ENCODE measurements at regions not wholly inside any gene's neighbourhood (a gene's known extent, or its start where the extent isn't known, plus 50 kb on each side); places are given as distances from the start of the nearest gene placed in this dataset.
"Not testable (repeated sequence)": the region's sequence is repeated elsewhere in the genome, so short reads cannot be mapped to it uniquely, and the experiment has no call there.

GRCh38 chr10:62671104-62671503 lies 133.4 kb upstream of the ADO start:
- Mint-ChIP-seq H3K27ac (no peak overlapping the region), H3K36me3 (no peaks in the 10 kb centered on the region), H3K9me3 (peaks cover 0 to 3% (median 0%) of the 10 kb centered on the region in 3 donors), H3K27me3 (no peaks in the 10 kb centered on the region), H3K4me1 (peaks cover 0 to 1% (median 0%) of the 10 kb centered on the region in 3 donors), H3K4me3 (no peak overlapping the region)

DNA sequence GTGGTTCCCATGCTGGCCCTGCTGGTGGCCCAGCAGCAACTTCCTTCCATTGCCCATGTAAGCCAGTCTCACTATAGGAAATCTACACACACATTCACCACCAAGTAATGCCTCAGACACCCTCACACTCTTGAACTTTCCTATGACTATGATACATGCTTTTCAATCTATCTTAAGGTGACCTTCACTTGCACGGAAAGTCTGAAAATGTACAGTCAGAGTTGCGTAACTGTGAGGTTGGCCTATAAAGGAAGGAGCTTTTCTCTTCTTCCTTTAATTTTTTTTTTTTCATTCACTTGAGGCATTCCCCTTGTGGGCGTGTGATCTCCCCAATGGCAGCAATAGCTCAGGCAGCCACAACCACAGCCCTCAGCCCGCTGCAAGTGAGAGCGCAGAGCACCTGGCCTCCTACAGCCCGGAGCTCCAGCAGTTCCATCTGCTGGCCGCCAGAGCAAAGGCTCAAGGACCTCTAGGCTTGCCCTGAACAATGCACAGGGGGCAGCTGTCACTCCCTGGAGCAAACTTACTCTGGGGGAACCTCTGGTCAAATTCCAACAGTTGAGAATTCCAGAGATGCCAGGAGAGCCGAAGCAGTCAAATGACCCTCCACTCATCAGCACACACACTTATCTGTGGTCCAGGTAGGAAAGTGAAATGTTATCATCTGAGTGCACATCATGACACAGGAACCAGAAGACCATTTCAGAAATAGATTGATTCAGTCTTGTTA lies 123.1 kb upstream of the ADO start:
- Mint-ChIP-seq H3K27ac (peak overlapping the region in 1 of 3 donors; percentile 3), H3K9me3 (peaks cover 0 to 4% (median 2%) of the 10 kb centered on the region in 3 donors), H3K36me3 (no peaks in the 10 kb centered on the region), H3K4me1 (peaks cover 6 to 16% (median 13%) of the 10 kb centered on the region in 3 donors), H3K4me3 (peak overlapping the region in 1 of 4 donors; percentile 79), H3K27me3 (no peaks in the 10 kb centered on the region)

GRCh38 chr10:62684911-62685310 lies 119.6 kb upstream of the ADO start:
- Mint-ChIP-seq H3K27ac (no peak overlapping the region), H3K27me3 (no peaks in the 10 kb centered on the region), H3K36me3 (no peaks in the 10 kb centered on the region), H3K4me1 (peaks cover 17 to 25% (median 22%) of the 10 kb centered on the region in 3 donors), H3K4me3 (no peak overlapping the region), H3K9me3 (peaks cover 2 to 9% (median 2%) of the 10 kb centered on the region in 3 donors)

- H3K27me3 Mint-ChIP-seq, result no peaks in the 10 kb centered on the region
- no peaks in the 10 kb centered on the region for H3K36me3 Mint-ChIP-seq
- H3K4me3 Mint-ChIP-seq, result no peak overlapping the region
- H3K9me3 Mint-ChIP-seq, result peaks cover 2 to 9% (median 2%) of the 10 kb centered on the region in 3 donors
- H3K4me1 Mint-ChIP-seq, result peaks cover 20 to 32% (median 26%) of the 10 kb centered on the region in 3 donors
- no peak overlapping the region for H3K27ac Mint-ChIP-seq
Observed at GRCh38 chr10:62687230-62687748, 117.2 kb upstream of the ADO start.

DNA sequence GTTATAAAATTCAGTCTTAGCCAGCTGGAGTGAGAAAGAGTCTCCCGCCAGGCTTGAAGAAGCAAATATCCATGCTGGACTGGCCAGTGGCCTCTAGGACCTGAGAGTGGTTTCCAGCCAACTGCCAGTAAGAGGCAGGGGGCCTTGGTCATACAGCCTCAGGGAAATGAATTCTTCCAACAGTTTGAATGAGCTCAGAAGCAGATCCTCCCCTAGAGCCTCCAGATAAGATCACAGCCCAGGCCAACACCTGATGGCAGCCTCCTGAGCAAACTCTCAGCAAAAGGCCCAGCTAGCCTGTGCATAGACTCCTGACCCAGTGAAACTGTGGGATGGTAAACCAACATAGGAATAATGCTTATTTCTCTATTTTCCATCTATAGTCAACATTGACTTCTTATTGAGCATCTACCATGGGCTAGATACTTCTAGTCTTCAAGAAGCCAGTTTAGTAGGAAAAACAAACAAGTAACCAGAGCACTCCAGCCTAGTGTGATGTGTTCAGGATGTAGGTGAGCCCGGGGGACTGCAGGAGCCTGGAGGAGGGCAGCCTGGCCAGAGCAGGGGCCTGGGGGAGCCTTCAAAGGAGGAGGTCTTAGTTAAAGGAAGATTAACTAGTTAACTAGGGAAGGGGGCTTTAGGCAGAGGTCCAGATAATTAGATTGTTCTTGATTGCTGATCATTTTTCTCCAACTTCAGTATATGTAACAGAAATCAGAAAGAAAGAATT lies 115.4 kb upstream of the ADO start:
- peak overlapping the region; percentile 53 to 85 (median 76) for H3K4me3 Mint-ChIP-seq
- peaks cover 25 to 32% (median 26%) of the 10 kb centered on the region in 3 donors for H3K4me1 Mint-ChIP-seq
- peak overlapping the region; percentile 42 to 86 (median 58) for H3K27ac Mint-ChIP-seq
- H3K9me3 Mint-ChIP-seq, result peaks cover 2 to 9% (median 2%) of the 10 kb centered on the region in 3 donors
- H3K36me3 Mint-ChIP-seq, result no peaks in the 10 kb centered on the region
- H3K27me3 Mint-ChIP-seq, result no peaks in the 10 kb centered on the region

DNA sequence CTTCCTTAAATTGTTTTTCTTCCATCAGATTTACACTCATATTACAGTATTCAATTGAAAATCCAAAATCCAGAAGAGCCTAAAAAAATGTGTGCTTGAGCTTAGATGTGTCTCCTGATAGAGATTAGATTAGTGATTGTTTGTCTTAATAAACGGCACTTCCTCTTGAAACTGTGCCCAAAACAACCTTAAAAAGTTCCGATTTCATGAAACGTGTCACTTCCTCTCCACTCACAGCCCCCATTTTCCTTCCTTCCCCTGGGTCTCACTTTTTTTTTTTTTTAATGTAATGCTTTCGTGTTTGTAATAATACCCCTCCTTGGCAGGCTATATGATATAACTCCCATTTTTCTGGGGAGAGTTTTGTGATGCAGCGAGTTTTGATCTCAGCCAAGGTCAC lies 114.8 kb upstream of the ADO start:
- Mint-ChIP-seq H3K4me1 (peaks cover 25 to 32% (median 26%) of the 10 kb centered on the region in 3 donors), H3K27ac (peak overlapping the region; percentile 42 to 86 (median 58)), H3K36me3 (no peaks in the 10 kb centered on the region), H3K27me3 (no peaks in the 10 kb centered on the region), H3K4me3 (peak overlapping the region; percentile 53 to 85 (median 76)), H3K9me3 (peaks cover 2 to 9% (median 2%) of the 10 kb centered on the region in 3 donors)

- no peaks in the 10 kb centered on the region for H3K36me3 Mint-ChIP-seq
- H3K4me1 Mint-ChIP-seq, result peaks cover 25 to 32% (median 26%) of the 10 kb centered on the region in 3 donors
Observed at GRCh38 chr10:62690703-62691102, 113.8 kb upstream of the ADO start.

DNA sequence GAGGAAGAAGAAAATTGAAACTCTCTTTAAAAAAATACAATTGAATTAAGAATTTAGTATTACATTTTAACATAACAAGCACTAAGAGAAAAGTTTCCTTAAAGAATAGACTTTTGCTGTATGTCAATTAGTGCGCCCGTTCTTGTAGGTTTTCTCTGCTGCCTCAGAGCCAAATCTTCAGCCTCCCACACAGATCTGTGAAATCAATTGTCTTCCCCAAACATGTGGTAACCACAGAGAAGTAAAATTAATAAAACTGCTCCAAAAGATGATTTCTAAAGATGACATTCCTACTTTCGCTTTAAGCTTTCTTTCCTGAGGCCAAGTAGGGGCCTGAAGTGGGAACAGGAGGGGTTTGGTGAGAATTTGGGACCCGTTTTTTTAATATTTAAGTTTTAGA lies 113.2 kb upstream of the ADO start:
- Mint-ChIP-seq H3K4me3 (peak overlapping the region; percentile 55 to 89 (median 74)), H3K4me1 (peaks cover 25 to 32% (median 28%) of the 10 kb centered on the region in 3 donors), H3K27me3 (no peaks in the 10 kb centered on the region), H3K27ac (peak overlapping the region in 2 of 3 donors; percentile 59 to 95), H3K36me3 (no peaks in the 10 kb centered on the region), H3K9me3 (peaks cover 0 to 9% (median under 1%) of the 10 kb centered on the region in 3 donors)

More at GRCh38 chr10:62690703-62691102, 113.8 kb upstream of the ADO start:
- Mint-ChIP-seq H3K27ac (no peak overlapping the region), H3K9me3 (peaks cover 2 to 9% (median 2%) of the 10 kb centered on the region in 3 donors), H3K27me3 (no peaks in the 10 kb centered on the region), H3K4me3 (peak overlapping the region in 2 of 4 donors; percentile 28 to 53)

DNA sequence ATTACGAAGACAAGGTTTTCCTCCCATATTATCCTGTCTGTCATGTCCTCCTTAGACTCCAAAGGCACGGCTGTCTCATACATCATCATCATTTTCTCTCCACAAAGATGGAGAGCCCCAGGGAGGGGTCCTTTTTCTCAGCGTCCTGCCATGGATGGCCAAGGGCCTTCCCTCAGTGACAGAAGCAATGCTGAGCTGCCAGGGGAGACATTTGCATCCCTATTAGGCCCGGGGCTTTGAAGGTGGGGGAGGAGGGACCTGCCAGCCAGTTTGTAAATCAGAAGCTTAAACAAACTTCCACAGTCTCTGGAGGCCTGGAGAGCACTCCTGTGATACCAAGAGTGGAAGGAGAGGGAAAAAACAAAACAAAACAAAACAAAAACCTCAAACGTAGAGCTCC lies 112.4 kb upstream of the ADO start:
- Mint-ChIP-seq H3K9me3 (peaks cover 0 to 4% (median 0%) of the 10 kb centered on the region in 3 donors), H3K27ac (peak overlapping the region in 2 of 3 donors; percentile 39 to 47), H3K27me3 (no peaks in the 10 kb centered on the region), H3K4me3 (no peak overlapping the region), H3K4me1 (peaks cover 28 to 38% (median 34%) of the 10 kb centered on the region in 3 donors), H3K36me3 (no peaks in the 10 kb centered on the region)

DNA sequence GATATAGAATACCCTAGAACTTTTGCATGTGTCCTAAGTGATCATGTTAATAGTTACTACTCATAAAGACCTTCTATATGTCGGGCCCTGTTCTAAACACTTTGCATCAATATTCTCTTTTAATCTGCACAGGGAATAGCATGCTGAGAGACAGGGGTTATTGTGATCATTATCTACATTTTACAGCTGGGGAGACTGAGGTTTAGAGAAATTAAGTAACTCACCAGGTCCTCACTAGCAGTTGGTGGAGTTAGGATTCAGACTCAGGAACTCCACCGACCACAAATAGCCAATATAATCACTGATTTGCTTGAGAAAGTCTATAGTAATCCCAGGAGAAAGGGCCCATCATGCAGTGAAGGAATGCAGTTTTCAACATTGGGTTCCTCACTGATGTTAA lies 111.2 kb upstream of the ADO start:
- no peaks in the 10 kb centered on the region for H3K27me3 Mint-ChIP-seq
- H3K4me3 Mint-ChIP-seq, result no peak overlapping the region
- H3K36me3 Mint-ChIP-seq, result no peaks in the 10 kb centered on the region
- peaks cover 28 to 38% (median 34%) of the 10 kb centered on the region in 3 donors for H3K4me1 Mint-ChIP-seq
- no peaks in the 10 kb centered on the region for H3K9me3 Mint-ChIP-seq
- no peak overlapping the region for H3K27ac Mint-ChIP-seq

- peaks cover 0 to 8% (median 7%) of the 10 kb centered on the region in 3 donors for H3K9me3 Mint-ChIP-seq
- H3K27me3 Mint-ChIP-seq, result no peaks in the 10 kb centered on the region
- H3K4me3 Mint-ChIP-seq, result peak overlapping the region in 2 of 4 donors; percentile 29 to 50
- H3K36me3 Mint-ChIP-seq, result no peaks in the 10 kb centered on the region
- H3K27ac Mint-ChIP-seq, result peak overlapping the region in 1 of 3 donors; percentile 42
- H3K4me1 Mint-ChIP-seq, result peaks cover 20 to 27% (median 27%) of the 10 kb centered on the region in 3 donors
Observed at GRCh38 chr10:62694537-62695126, 109.9 kb upstream of the ADO start.

DNA sequence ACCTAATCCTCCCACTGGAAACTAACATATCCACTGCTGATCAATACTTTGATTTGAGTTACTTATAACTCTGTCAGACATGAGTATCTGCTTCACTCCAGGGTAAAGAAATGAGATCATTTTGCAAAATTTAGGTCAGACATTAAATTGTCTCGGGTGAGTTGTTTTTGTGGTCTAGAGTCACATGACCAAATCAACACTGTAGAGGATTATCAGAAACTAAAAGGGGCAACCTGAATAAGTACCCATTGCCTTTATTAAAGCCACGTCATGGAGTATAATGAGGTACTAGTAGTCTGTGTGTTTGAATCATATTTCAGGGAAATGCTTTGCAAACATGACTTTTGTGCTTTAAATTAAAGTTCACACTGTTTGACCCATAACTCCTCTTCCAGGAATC lies 107.7 kb upstream of the ADO start:
- Mint-ChIP-seq H3K9me3 (peaks cover 1 to 12% (median 10%) of the 10 kb centered on the region in 3 donors), H3K27ac (no peak overlapping the region), H3K4me3 (no peak overlapping the region)

DNA sequence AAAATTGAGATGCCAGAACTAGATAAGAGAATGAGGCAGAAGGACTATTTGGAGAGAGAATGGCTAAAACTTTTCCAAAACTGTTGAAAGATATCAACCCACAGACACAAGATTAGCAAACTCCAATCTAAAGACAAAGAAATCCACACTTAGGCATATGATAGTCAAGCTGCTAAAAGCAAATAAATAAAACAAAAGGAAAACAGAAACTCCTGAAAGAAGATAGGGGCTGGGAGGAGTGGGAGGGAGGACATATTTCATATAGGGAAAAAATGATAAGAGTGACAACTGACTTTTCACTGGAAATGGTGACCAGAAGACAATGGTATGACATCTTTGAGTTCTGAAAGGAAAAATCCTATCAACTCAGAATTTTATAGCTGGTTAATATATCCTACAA lies 105.4 kb upstream of the ADO start:
- H3K36me3 Mint-ChIP-seq, result no peaks in the 10 kb centered on the region
- no peak overlapping the region for H3K27ac Mint-ChIP-seq
- H3K27me3 Mint-ChIP-seq, result no peaks in the 10 kb centered on the region
- H3K4me1 Mint-ChIP-seq, result peaks cover 4 to 15% (median 8%) of the 10 kb centered on the region in 3 donors
- H3K9me3 Mint-ChIP-seq, result peaks cover 5 to 12% (median 12%) of the 10 kb centered on the region in 3 donors
- H3K4me3 Mint-ChIP-seq, result no peak overlapping the region

More for the DNA sequence above, 107.7 kb upstream of the ADO start:
- Mint-ChIP-seq H3K27me3 (no peaks in the 10 kb centered on the region), H3K36me3 (no peaks in the 10 kb centered on the region), H3K4me1 (peaks cover 6 to 8% (median 8%) of the 10 kb centered on the region in 3 donors)

- not testable (repeated sequence) for H3K27me3 Mint-ChIP-seq, H3K36me3 Mint-ChIP-seq, H3K27ac Mint-ChIP-seq, H3K4me3 Mint-ChIP-seq, H3K9me3 Mint-ChIP-seq
- H3K4me1 Mint-ChIP-seq, result peaks cover 19 to 33% (median 22%) of the 10 kb centered on the region in 3 donors
Observed at GRCh38 chr10:62704121-62704520, 100.4 kb upstream of the ADO start.

Measured in IgD-negative memory B cell (primary cell).